ENCODE measurements at regions not wholly inside any gene's neighbourhood (a gene's known extent, or its start where the extent isn't known, plus 50 kb on each side); places are given as distances from the start of the nearest gene placed in this dataset.

DNA sequence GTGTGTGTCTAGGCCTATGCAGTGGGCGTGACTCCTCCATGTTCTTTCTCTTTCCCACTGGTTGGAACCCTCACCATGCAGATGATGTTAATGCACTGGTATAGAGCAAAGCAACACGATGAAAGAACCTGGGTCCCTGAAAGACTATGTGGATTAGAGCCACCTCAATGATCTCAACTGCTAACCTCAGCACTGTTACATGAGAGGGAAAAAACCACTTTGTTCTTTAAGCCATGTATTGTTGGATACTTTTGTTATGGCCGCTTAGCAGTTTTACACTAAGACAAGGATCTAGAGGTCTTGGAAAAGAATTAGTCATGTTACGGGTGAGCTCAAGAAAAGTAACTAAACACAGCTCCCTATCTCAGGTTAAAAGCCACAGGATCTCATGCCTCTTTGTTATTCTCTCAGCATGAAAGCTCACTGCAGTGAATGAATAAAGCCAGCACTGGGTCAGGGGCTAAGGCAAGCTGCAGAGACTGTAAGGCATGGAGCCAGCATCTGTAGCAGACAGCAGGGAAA is 56.6 kb upstream of the RBBP6 start:
- WGBS, 2 donors = 72 to 78% methylated on average over 4 of the region's 4 CpGs
- DNase-seq (ENCODE audit: low spot score in 2 of 2) = no peak
- TF ChIP-seq, protein P1, sequence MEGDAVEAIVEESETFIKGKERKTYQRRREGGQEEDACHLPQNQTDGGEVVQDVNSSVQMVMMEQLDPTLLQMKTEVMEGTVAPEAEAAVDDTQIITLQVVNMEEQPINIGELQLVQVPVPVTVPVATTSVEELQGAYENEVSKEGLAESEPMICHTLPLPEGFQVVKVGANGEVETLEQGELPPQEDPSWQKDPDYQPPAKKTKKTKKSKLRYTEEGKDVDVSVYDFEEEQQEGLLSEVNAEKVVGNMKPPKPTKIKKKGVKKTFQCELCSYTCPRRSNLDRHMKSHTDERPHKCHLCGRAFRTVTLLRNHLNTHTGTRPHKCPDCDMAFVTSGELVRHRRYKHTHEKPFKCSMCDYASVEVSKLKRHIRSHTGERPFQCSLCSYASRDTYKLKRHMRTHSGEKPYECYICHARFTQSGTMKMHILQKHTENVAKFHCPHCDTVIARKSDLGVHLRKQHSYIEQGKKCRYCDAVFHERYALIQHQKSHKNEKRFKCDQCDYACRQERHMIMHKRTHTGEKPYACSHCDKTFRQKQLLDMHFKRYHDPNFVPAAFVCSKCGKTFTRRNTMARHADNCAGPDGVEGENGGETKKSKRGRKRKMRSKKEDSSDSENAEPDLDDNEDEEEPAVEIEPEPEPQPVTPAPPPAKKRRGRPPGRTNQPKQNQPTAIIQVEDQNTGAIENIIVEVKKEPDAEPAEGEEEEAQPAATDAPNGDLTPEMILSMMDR (IDR thresholded peaks at IDR 0.05) = no peak
- no peak for TF ChIP-seq POLR2A (IDR thresholded peaks at IDR 0.05)
- no peak overlapping the region for H3K4me3 ChIP-seq (ENCODE audit: low read depth, poor library complexity, severe bottlenecking)
- intact Hi-C loops (cut with DNase I; ENCODE audit: low total_unique reads) = no loop called here

GRCh38 chr16:24488045-24488444 is 51.3 kb upstream of the RBBP6 start:
- intact Hi-C loops (cut with DNase I; ENCODE audit: low total_unique reads) = no loop called here
- no peak for TF ChIP-seq POLR2A (IDR thresholded peaks at IDR 0.05)
- TF ChIP-seq, protein P1 (IDR thresholded peaks at IDR 0.05) = no peak
- WGBS, 2 donors = 46 to 52% methylated on average over 2 of the region's 2 CpGs

More at GRCh38 chr16:24488045-24488444, 51.3 kb upstream of the RBBP6 start:
- no peak for DNase-seq (ENCODE audit: low spot score in 2 of 2)
- no peak overlapping the region for H3K4me3 ChIP-seq (ENCODE audit: low read depth, poor library complexity, severe bottlenecking)
